EH (cell line): ENCODE measurements at regions not wholly inside any gene's neighbourhood (a gene's known extent, or its start where the extent isn't known, plus 50 kb on each side); places are given as distances from the start of the nearest gene placed in this dataset.
"Not testable (repeated sequence)": the region's sequence is repeated elsewhere in the genome, so short reads cannot be mapped to it uniquely, and the experiment has no call there.

Source experiments
- DNase-seq: peaks from one replicate; pipeline ENCODE4 v3.0.0-alpha.2; 2015; ENCODE audit warnings: low read depth

DNA sequence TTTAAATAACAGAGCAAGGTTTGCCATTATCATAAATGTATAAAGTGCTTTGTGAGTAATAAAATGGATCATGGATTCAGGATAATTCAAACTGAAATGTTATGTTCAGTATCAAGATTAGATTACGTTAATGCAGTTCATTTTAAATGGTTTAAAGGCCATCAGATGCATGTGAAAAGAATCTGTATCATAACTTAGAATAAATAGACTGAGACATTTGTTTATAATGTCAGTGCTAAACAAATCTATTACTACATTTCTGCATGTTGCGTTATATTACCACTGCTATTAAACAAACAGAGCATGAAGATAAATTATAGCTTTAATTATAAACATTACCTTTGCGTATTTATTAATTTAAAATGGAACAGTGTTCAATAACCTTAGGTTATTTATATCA is 160.2 kb downstream of the TOX3 start:
- DNase-seq = no peak

GRCh38 chr16:52384378-52384777 is 162.6 kb downstream of the TOX3 start:
- DNase-seq = no peak

- no peak for DNase-seq
These were observed 163.2 kb downstream of the TOX3 start for GRCh38 chr16:52383640-52384292.

DNA sequence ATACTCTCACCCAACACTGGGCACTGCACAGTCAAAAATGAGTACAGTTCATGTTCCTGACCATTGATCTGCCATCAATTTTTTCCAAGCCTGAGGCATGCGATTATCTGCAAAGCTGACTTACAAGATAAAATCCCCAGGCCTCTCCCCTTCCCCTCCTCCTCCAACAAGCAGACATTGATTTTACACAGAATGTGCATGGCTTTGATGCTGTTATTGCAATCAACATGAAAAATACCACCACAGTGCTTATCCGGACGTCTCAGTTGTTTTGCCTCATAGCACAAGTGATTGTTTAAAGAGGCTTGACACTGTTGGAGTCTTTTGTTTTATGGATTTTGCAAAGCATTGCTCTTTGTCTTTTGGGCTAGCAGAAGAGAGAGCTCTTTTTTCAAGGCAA is 163.8 kb downstream of the TOX3 start:
- DNase-seq = no peak

- DNase-seq = no peak
These were observed 167.4 kb downstream of the TOX3 start for GRCh38 chr16:52379551-52379950.

- no peak for DNase-seq
These were observed 170.2 kb downstream of the TOX3 start for GRCh38 chr16:52376676-52377280.

DNA sequence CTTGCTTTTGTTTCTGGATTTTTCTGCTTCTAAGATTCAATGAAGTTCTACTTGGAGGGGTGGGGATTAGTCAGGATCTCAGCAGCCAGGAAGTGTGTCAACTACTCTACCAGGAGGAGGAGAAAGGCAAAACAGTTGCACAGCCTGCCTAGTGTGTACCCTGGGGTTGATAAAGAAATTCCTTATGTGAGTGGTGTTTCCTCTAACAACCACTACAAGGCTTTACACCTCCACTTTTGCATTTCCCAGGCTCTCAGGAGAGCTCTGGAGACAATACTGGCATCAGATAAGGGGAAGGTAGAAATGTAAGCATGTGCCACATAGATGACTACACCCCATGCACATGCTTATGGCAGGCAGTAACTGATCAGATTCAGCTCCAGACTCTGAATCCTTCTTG is 174.6 kb downstream of the TOX3 start:
- DNase-seq = no peak

GRCh38 chr16:52368859-52369258 is 178.1 kb downstream of the TOX3 start:
- DNase-seq = no peak

DNA sequence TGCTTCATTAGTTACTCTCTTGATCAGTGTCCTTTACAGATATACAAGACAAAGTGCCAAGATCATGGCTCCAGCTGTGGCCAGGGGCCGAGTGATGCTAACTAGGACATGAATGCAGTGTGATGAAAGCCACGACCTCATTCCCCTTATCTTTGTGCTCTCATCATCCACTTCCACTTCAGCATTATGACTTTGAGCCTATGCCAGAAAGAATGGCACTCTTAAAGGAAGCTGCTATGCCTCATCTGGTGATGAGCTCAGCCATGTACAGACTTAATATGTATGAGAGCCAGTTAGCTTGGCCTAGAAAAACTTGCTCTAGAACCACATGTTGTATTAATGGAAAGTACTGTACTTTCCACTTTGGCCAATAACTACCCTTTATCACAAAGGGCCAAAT is 179.1 kb downstream of the TOX3 start:
- no peak for DNase-seq

DNA sequence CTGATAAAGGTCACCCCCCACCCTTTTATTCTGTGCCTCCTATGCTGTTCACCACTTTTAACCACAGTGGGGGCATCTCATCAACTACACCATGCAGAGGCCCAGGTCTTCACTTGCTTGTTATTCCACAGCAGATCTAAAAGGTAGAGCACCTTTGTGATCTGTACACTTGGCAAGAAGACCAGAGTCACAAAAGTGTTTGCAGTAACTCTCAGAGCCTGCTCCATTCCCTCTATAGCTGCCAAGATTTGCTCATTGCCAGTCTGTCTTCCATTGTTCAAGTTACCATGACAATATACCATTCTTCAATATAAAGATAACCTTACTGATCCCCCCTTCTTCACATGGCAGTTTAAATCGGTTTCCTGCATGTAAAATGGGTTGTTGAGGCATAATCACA is 180.0 kb downstream of the TOX3 start:
- DNase-seq = no peak

DNA sequence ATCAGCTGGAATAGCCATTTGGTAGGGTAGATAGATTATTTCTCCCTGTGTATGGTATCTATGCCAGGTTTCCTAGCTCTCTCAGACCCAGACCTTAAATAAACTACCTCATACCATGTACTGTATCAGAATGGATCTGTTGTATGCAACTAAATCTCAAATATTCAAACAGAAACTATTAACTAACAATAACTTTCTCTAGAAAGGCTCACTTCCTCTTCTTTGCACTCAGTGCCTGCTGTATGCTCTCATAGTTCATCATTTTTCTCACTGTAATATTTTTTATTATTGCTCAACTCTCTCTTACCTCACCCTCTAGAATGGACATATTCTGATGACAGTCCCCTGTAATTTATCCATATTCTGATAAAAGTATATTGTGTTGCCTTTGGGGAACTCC is 182.4 kb downstream of the TOX3 start:
- DNase-seq = no peak

GRCh38 chr16:52363082-52363481 is 183.9 kb downstream of the TOX3 start:
- no peak for DNase-seq

- no peak for DNase-seq
These were observed 189.2 kb downstream of the TOX3 start for GRCh38 chr16:52357711-52358110.

- DNase-seq = no peak
These were observed 193.7 kb downstream of the TOX3 start for GRCh38 chr16:52353249-52353648.

GRCh38 chr16:52351451-52351850 is 195.5 kb downstream of the TOX3 start:
- DNase-seq = no peak

DNA sequence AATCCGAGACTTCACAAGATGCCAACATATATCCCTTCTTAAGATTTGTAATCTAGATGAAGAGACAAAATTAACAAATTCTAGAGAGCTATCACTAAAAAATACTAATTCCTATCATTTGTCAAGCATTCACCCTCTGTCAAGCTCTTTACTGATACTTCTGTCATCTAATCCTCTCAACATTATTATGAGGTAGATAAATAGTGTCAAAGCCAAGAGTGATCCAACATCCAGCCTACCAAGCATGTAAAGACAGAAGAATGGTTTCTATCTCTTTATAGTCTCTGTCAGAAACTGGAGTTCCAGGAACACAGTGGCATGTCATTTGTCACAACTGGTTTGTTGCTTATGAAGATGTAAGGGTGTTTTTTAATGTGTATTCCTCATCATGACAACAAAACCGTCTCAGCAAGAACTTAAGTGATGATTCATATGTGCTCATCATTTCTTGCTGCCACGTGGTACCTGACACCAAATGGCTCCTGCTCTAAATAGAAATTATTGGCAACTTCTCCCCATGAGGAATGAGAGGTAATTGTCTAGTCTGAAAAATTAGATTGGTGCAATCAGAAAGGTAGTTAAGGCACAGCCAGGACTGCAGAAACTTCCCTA is 196.8 kb downstream of the TOX3 start:
- no peak for DNase-seq

DNA sequence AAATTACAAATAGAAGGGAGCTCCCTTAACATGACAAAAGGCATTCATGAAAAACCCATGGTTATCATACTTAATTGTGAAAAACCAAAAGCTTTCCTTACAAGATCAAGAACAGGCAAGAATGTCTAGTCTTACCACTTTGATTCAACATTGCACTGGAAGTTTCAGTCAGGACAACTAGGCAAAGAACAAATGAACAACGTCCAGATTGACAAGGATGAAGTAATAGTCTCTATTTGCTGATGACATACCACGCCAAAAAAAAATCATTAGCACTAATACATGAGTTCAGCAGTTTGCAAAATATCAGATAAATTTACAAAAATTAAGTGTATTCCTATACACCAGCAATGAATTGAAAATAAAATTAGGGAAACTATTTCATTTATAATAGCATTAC is 200.2 kb downstream of the TOX3 start:
- no peak for DNase-seq

GRCh38 chr16:52333673-52334072 is 213.3 kb downstream of the TOX3 start:
- DNase-seq = not testable (repeated sequence)

- DNase-seq = no peak
These were observed 226.0 kb downstream of the TOX3 start for GRCh38 chr16:52320930-52321439.

GRCh38 chr16:52318302-52319009 is 228.5 kb downstream of the TOX3 start:
- DNase-seq = no peak

DNA sequence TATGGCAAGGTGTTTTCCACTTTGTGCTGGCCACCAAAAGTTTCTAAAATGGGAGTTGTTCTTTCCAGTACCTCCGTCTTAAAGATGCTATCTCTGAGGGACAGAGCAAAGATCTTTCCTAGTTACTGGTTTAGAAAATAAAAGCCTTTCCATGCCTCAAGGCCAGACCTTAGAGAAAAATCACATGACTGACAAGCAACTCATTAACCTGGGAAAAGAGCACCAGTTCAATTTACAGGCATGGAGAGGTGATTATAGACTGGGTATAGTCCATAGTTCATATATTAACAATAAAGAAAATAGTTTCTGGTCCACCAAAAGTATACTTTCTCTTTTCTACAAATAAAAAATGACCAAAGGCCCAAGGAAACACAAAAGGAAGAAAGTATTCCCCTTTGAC is 230.7 kb downstream of the TOX3 start:
- DNase-seq = no peak

GRCh38 chr16:52312716-52313115 is 234.2 kb downstream of the TOX3 start:
- no peak for DNase-seq
